ENCODE measurements at regions not wholly inside any gene's neighbourhood (a gene's known extent, or its start where the extent isn't known, plus 50 kb on each side); places are given as distances from the start of the nearest gene placed in this dataset.
A peak's percentile ranks its signal among the peaks of the same experiment; 100 is the strongest.

- WGBS = 50% methylated on average over 11 of the region's 11 CpGs
- peaks cover 73% of the 10 kb centered on the region for H3K27me3 ChIP-seq (ENCODE audit: insufficient read depth, low read length)
- H3K4me3 ChIP-seq (ENCODE audit: low read length) = peak overlapping the region; percentile 51
These were observed 109.2 kb upstream of the SLC6A11 start for GRCh38 chr3:10706740-10707399.

GRCh38 chr3:10707400-10708215 lies 108.4 kb upstream of the SLC6A11 start:
- H3K4me3 ChIP-seq (ENCODE audit: low read length) = peak overlapping the region; percentile 51
- H3K27me3 ChIP-seq (ENCODE audit: insufficient read depth, low read length) = peaks cover 75% of the 10 kb centered on the region
- under 1% methylated on average over 81 of the region's 93 CpGs for WGBS

More at GRCh38 chr3:10706740-10707399, 109.2 kb upstream of the SLC6A11 start:
- Histone ChIP-seq H3K9me3 (ENCODE audit: insufficient read depth, low read depth, low read length) (no peaks in the 10 kb centered on the region), H3K36me3 (ENCODE audit: insufficient read depth, low read length) (no peaks in the 10 kb centered on the region), H3K27ac (ENCODE audit: low read depth, low read length) (no peak overlapping the region), H3K4me1 (ENCODE audit: insufficient read depth, low read length) (0 out of 2 replicates have a peak, but pooled peaks cover 2% of the 10 kb centered on the region), H3K9ac (ENCODE audit: low read depth, low read length) (no peak overlapping the region)

GRCh38 chr3:10708216-10708893 lies 107.7 kb upstream of the SLC6A11 start:
- Histone ChIP-seq H3K36me3 (ENCODE audit: insufficient read depth, low read length) (no peaks in the 10 kb centered on the region), H3K27ac (ENCODE audit: low read depth, low read length) (no peak overlapping the region), H3K9ac (ENCODE audit: low read depth, low read length) (no peak overlapping the region), H3K4me3 (ENCODE audit: low read length) (peak overlapping the region; percentile 39), H3K27me3 (ENCODE audit: insufficient read depth, low read length) (peaks cover 75% of the 10 kb centered on the region), H3K4me1 (ENCODE audit: insufficient read depth, low read length) (0 out of 2 replicates have a peak, but pooled peaks cover 2% of the 10 kb centered on the region), H3K9me3 (ENCODE audit: insufficient read depth, low read depth, low read length) (no peaks in the 10 kb centered on the region)
- WGBS = 24% methylated on average over 25 of the region's 25 CpGs

More at GRCh38 chr3:10707400-10708215, 108.4 kb upstream of the SLC6A11 start:
- no peak overlapping the region for H3K9ac ChIP-seq (ENCODE audit: low read depth, low read length)
- H3K9me3 ChIP-seq (ENCODE audit: insufficient read depth, low read depth, low read length) = no peaks in the 10 kb centered on the region
- H3K27ac ChIP-seq (ENCODE audit: low read depth, low read length) = no peak overlapping the region
- no peaks in the 10 kb centered on the region for H3K36me3 ChIP-seq (ENCODE audit: insufficient read depth, low read length)
- H3K4me1 ChIP-seq (ENCODE audit: insufficient read depth, low read length) = 0 out of 2 replicates have a peak, but pooled peaks cover 2% of the 10 kb centered on the region

GRCh38 chr3:10709110-10709781 lies 106.8 kb upstream of the SLC6A11 start:
- Histone ChIP-seq H3K27me3 (ENCODE audit: insufficient read depth, low read length) (peaks cover 79% of the 10 kb centered on the region), H3K9ac (ENCODE audit: low read depth, low read length) (no peak overlapping the region), H3K36me3 (ENCODE audit: insufficient read depth, low read length) (no peaks in the 10 kb centered on the region), H3K9me3 (ENCODE audit: insufficient read depth, low read depth, low read length) (0 out of 2 replicates have a peak, but pooled peaks cover 1% of the 10 kb centered on the region), H3K4me3 (ENCODE audit: low read length) (no peak overlapping the region), H3K4me1 (ENCODE audit: insufficient read depth, low read length) (0 out of 2 replicates have a peak, but pooled peaks cover 2% of the 10 kb centered on the region), H3K27ac (ENCODE audit: low read depth, low read length) (no peak overlapping the region)
- 86% methylated on average over 9 of the region's 9 CpGs for WGBS

- H3K27me3 ChIP-seq (ENCODE audit: insufficient read depth, low read length) = peaks cover 55% of the 10 kb centered on the region
- 81% methylated on average over 6 of the region's 6 CpGs for WGBS
These were observed 103.9 kb upstream of the SLC6A11 start for GRCh38 chr3:10712121-10712520.

GRCh38 chr3:10713656-10714055 lies 102.4 kb upstream of the SLC6A11 start:
- peaks cover 41% of the 10 kb centered on the region for H3K27me3 ChIP-seq (ENCODE audit: insufficient read depth, low read length)
- no peak overlapping the region for H3K27ac ChIP-seq (ENCODE audit: low read depth, low read length)
- no peak overlapping the region for H3K4me3 ChIP-seq (ENCODE audit: low read length)
- WGBS = 69% methylated on average over 6 of the region's 6 CpGs
- H3K4me1 ChIP-seq (ENCODE audit: insufficient read depth, low read length) = no peaks in the 10 kb centered on the region
- no peak overlapping the region for H3K9ac ChIP-seq (ENCODE audit: low read depth, low read length)
- peaks cover 12% of the 10 kb centered on the region; the same call in 1 of the 2 replicates for H3K9me3 ChIP-seq (ENCODE audit: insufficient read depth, low read depth, low read length)
- no peaks in the 10 kb centered on the region for H3K36me3 ChIP-seq (ENCODE audit: insufficient read depth, low read length)

More at GRCh38 chr3:10712121-10712520, 103.9 kb upstream of the SLC6A11 start:
- H3K4me3 ChIP-seq (ENCODE audit: low read length) = no peak overlapping the region
- H3K36me3 ChIP-seq (ENCODE audit: insufficient read depth, low read length) = no peaks in the 10 kb centered on the region
- H3K9me3 ChIP-seq (ENCODE audit: insufficient read depth, low read depth, low read length) = peaks cover 12% of the 10 kb centered on the region; the same call in 1 of the 2 replicates
- 0 out of 2 replicates have a peak, but pooled peaks cover 2% of the 10 kb centered on the region for H3K4me1 ChIP-seq (ENCODE audit: insufficient read depth, low read length)
- no peak overlapping the region for H3K27ac ChIP-seq (ENCODE audit: low read depth, low read length)
- no peak overlapping the region for H3K9ac ChIP-seq (ENCODE audit: low read depth, low read length)

GRCh38 chr3:10715886-10716285 lies 100.1 kb upstream of the SLC6A11 start:
- Histone ChIP-seq H3K9ac (ENCODE audit: low read depth, low read length) (no peak overlapping the region), H3K4me1 (ENCODE audit: insufficient read depth, low read length) (no peaks in the 10 kb centered on the region), H3K27me3 (ENCODE audit: insufficient read depth, low read length) (peaks cover 21% of the 10 kb centered on the region; the same call in 1 of the 2 replicates), H3K9me3 (ENCODE audit: insufficient read depth, low read depth, low read length) (peaks cover 12% of the 10 kb centered on the region; the same call in 1 of the 2 replicates), H3K27ac (ENCODE audit: low read depth, low read length) (no peak overlapping the region), H3K36me3 (ENCODE audit: insufficient read depth, low read length) (no peaks in the 10 kb centered on the region), H3K4me3 (ENCODE audit: low read length) (no peak overlapping the region)
- WGBS = 85% methylated on average over 3 of the region's 3 CpGs

GRCh38 chr3:10716964-10717363 lies 99.1 kb upstream of the SLC6A11 start:
- Histone ChIP-seq H3K4me3 (ENCODE audit: low read length) (no peak overlapping the region), H3K9ac (ENCODE audit: low read depth, low read length) (no peak overlapping the region), H3K27me3 (ENCODE audit: insufficient read depth, low read length) (peaks cover 11% of the 10 kb centered on the region; the same call in 1 of the 2 replicates), H3K9me3 (ENCODE audit: insufficient read depth, low read depth, low read length) (peaks cover 12% of the 10 kb centered on the region; the same call in 1 of the 2 replicates), H3K36me3 (ENCODE audit: insufficient read depth, low read length) (no peaks in the 10 kb centered on the region), H3K4me1 (ENCODE audit: insufficient read depth, low read length) (no peaks in the 10 kb centered on the region), H3K27ac (ENCODE audit: low read depth, low read length) (no peak overlapping the region)
- 93% methylated on average over 7 of the region's 8 CpGs for WGBS

- H3K4me1 ChIP-seq (ENCODE audit: insufficient read depth, low read length) = no peaks in the 10 kb centered on the region
- no peaks in the 10 kb centered on the region for H3K36me3 ChIP-seq (ENCODE audit: insufficient read depth, low read length)
- H3K9ac ChIP-seq (ENCODE audit: low read depth, low read length) = no peak overlapping the region
- H3K27me3 ChIP-seq (ENCODE audit: insufficient read depth, low read length) = peaks cover 5% of the 10 kb centered on the region; the same call in 1 of the 2 replicates
- WGBS = 98% methylated on average over 4 of the region's 4 CpGs
- H3K4me3 ChIP-seq (ENCODE audit: low read length) = no peak overlapping the region
- no peak overlapping the region for H3K27ac ChIP-seq (ENCODE audit: low read depth, low read length)
- peaks cover 12% of the 10 kb centered on the region; the same call in 1 of the 2 replicates for H3K9me3 ChIP-seq (ENCODE audit: insufficient read depth, low read depth, low read length)
These were observed 98.3 kb upstream of the SLC6A11 start for GRCh38 chr3:10717756-10718155.

GRCh38 chr3:10721101-10721500 lies 94.9 kb upstream of the SLC6A11 start:
- no peak overlapping the region for H3K4me3 ChIP-seq (ENCODE audit: low read length)
- no peaks in the 10 kb centered on the region for H3K4me1 ChIP-seq (ENCODE audit: insufficient read depth, low read length)
- H3K27ac ChIP-seq (ENCODE audit: low read depth, low read length) = no peak overlapping the region
- WGBS = 93% methylated on average over 5 of the region's 5 CpGs
- H3K36me3 ChIP-seq (ENCODE audit: insufficient read depth, low read length) = no peaks in the 10 kb centered on the region
- no peaks in the 10 kb centered on the region for H3K27me3 ChIP-seq (ENCODE audit: insufficient read depth, low read length)
- no peak overlapping the region for H3K9ac ChIP-seq (ENCODE audit: low read depth, low read length)
- no peaks in the 10 kb centered on the region for H3K9me3 ChIP-seq (ENCODE audit: insufficient read depth, low read depth, low read length)

Measured in HUES64 (cell line).